ENCODE measurements at regions not wholly inside any gene's neighbourhood (a gene's known extent, or its start where the extent isn't known, plus 50 kb on each side); places are given as distances from the start of the nearest gene placed in this dataset.

GRCh38 chr4:173450281-173450680 lies 51.4 kb upstream of the SCRG1 start:
- TF ChIP-seq EZH2 (IDR thresholded peaks at IDR 0.05; ENCODE audit: insufficient read depth, poor library complexity, severe bottlenecking) (no peak), EZH2phosphoT487 (IDR thresholded peaks at IDR 0.05; ENCODE audit: insufficient read depth, low read depth) (no peak)
